ENCODE measurements at regions not wholly inside any gene's neighbourhood (a gene's known extent, or its start where the extent isn't known, plus 50 kb on each side); places are given as distances from the start of the nearest gene placed in this dataset.

DNA sequence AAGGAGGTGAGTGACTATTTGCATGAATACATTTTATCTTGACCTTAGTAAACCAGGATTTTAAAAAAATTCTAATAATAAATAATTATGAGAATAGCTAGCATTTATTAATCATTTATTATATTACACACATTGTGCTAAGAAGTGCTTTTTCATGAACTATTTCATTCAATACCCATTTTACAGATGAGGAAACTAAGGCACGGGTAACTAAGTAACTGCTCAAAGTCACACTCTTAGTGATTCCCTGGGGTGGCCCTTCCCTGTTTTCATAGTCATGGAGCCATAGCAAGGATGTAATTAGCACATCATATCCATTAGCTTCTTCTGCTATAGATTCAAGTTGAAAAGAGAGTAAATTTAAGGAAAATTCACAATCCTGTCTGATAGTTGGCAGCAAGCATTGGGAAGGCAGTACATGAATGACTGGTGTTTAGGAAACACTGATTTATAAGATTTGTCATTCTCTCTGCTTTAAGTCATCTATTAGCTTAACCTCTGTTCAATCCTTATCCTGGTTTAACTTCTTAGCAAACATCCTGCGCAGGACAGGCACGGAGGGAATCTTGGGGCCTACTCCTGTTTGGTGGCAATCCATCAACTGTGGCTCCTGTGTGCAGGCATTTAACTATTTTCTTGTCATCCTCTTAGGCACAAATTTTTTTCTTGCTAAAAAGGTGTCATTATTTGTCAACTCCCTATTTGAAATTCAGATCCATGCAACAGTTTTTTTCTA, 68.3 kb downstream of the RIN2 start:
- 92 to 99% methylated on average over 3 of the region's 3 CpGs for WGBS, 2 donors
- TF ChIP-seq, protein P1, sequence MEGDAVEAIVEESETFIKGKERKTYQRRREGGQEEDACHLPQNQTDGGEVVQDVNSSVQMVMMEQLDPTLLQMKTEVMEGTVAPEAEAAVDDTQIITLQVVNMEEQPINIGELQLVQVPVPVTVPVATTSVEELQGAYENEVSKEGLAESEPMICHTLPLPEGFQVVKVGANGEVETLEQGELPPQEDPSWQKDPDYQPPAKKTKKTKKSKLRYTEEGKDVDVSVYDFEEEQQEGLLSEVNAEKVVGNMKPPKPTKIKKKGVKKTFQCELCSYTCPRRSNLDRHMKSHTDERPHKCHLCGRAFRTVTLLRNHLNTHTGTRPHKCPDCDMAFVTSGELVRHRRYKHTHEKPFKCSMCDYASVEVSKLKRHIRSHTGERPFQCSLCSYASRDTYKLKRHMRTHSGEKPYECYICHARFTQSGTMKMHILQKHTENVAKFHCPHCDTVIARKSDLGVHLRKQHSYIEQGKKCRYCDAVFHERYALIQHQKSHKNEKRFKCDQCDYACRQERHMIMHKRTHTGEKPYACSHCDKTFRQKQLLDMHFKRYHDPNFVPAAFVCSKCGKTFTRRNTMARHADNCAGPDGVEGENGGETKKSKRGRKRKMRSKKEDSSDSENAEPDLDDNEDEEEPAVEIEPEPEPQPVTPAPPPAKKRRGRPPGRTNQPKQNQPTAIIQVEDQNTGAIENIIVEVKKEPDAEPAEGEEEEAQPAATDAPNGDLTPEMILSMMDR (IDR thresholded peaks at IDR 0.05): no peak
- TF ChIP-seq POLR2A (IDR thresholded peaks at IDR 0.05): no peak
- no peak overlapping the region for H3K4me3 ChIP-seq (ENCODE audit: low read depth, poor library complexity, severe bottlenecking)
- intact Hi-C loops (cut with DNase I; ENCODE audit: low total_unique reads): no loop called here
- no peak for DNase-seq (ENCODE audit: low spot score in 2 of 2)

DNA sequence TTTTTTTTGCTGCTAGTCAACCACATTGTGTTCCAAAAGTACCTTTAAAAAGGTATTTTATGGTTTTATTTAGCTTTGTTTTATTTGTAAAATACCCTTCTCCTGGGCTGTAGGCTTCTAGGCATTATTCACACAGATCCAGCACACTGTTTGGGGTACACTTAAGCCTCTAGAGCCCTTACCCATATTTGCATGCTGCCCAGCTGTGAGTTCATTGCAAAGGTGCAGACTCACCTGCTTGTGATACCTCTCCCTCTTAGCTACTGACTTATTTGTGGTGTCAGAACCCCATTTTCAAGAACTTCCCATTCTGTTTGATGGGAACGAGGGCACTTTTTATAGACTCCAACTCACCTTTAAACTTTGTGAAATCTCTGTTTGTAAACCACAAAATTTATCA, 69.8 kb downstream of the RIN2 start:
- DNase-seq (ENCODE audit: low spot score in 2 of 2): no peak
- intact Hi-C loops (cut with DNase I; ENCODE audit: low total_unique reads): no loop called here
- whole genome bisulfite sequencing, 2 donors: 68 to 89% methylated on average over 1 of the region's 1 CpG
- H3K4me3 ChIP-seq (ENCODE audit: low read depth, poor library complexity, severe bottlenecking): no peak overlapping the region
- TF ChIP-seq, protein P1 (IDR thresholded peaks at IDR 0.05): no peak
- no peak for TF ChIP-seq POLR2A (IDR thresholded peaks at IDR 0.05)

DNA sequence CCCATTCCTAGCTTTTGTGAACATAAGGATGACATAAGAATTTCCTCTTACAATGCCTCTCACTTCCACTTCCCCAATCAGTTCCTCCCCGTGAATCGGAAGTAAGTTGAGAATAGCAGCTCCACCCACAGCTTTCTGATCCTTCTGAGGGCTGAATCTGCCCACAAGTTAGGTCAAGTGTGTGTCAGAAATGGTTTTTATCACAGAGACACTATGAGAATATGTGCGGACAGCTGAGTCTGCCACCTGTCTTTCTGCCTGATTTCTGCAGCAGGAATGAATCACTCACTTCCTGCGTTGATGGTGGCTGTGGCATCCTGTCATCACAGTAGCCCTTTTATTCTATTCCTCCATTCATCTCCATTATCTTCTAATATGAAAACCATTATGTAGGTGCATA, 70.2 kb downstream of the RIN2 start:
- no peak overlapping the region for H3K4me3 ChIP-seq (ENCODE audit: low read depth, poor library complexity, severe bottlenecking)
- 67 to 76% methylated on average over 4 of the region's 4 CpGs for WGBS, 2 donors
- TF ChIP-seq, protein P1 (IDR thresholded peaks at IDR 0.05): no peak
- TF ChIP-seq POLR2A (IDR thresholded peaks at IDR 0.05): no peak
- intact Hi-C loops (cut with DNase I; ENCODE audit: low total_unique reads): no loop called here
- no peak for DNase-seq (ENCODE audit: low spot score in 2 of 2)

DNA sequence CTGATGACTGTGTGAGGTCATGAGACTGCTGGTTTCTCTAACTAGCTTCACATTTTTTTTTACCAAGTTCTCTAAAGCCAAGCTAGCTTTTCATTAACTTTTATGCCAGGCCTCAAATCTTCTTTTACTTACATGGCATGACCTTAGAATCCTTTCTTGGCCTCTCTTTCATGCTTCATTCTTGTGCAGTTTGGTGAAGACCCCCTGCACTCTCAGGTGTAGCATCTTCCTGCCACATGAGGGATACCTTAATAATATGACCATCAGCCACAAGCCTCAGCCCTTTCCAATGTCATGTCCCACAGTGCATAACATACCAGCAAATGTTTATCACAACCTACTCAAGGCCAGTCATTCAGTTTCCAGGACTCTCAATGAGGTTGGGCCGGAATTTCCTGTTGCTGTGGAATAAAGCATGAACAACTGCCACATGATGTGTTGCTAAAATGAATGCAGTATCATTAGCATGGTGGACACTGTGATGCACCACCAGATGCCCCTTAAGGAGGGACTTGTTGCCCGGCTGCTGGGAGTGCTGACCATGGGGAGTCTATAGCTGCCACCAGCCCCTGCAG, 72.2 kb downstream of the RIN2 start:
- no peak for DNase-seq (ENCODE audit: low spot score in 2 of 2)
- 84 to 85% methylated on average over 2 of the region's 2 CpGs for whole genome bisulfite sequencing, 2 donors
- no peak for TF ChIP-seq POLR2A (IDR thresholded peaks at IDR 0.05)
- TF ChIP-seq, protein P1 (IDR thresholded peaks at IDR 0.05): no peak
- no peak overlapping the region for H3K4me3 ChIP-seq (ENCODE audit: low read depth, poor library complexity, severe bottlenecking)
- intact Hi-C loops (cut with DNase I; ENCODE audit: low total_unique reads): no loop called here

DNA sequence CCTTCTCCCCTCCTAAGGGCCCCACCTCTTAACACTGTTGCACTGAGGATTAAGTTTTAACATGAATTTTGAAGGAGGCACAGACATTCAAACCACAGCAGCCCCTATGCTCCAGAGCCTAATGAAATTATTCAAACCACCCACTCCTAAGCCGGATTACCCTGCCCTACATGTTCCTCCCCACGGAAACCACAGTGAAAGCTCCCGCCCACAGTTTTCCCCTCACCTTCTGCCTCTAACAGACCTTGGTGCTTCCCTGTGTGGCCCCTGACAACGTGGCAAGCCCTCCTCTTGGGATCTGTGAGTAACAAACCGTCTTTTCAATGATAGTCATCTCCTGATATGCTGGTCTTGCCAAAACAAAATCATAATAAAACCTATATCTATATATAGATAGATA, 74.8 kb downstream of the RIN2 start:
- 76 to 80% methylated on average over 5 of the region's 5 CpGs for WGBS, 2 donors

More for the DNA sequence above, 74.8 kb downstream of the RIN2 start:
- intact Hi-C loops (cut with DNase I; ENCODE audit: low total_unique reads): no loop called here
- H3K4me3 ChIP-seq (ENCODE audit: low read depth, poor library complexity, severe bottlenecking): no peak overlapping the region
- no peak for DNase-seq (ENCODE audit: low spot score in 2 of 2)
- TF ChIP-seq POLR2A (IDR thresholded peaks at IDR 0.05): no peak
- TF ChIP-seq, protein P1 (IDR thresholded peaks at IDR 0.05): no peak
